ENCODE measurements at regions not wholly inside any gene's neighbourhood (a gene's known extent, or its start where the extent isn't known, plus 50 kb on each side); places are given as distances from the start of the nearest gene placed in this dataset.

DNA sequence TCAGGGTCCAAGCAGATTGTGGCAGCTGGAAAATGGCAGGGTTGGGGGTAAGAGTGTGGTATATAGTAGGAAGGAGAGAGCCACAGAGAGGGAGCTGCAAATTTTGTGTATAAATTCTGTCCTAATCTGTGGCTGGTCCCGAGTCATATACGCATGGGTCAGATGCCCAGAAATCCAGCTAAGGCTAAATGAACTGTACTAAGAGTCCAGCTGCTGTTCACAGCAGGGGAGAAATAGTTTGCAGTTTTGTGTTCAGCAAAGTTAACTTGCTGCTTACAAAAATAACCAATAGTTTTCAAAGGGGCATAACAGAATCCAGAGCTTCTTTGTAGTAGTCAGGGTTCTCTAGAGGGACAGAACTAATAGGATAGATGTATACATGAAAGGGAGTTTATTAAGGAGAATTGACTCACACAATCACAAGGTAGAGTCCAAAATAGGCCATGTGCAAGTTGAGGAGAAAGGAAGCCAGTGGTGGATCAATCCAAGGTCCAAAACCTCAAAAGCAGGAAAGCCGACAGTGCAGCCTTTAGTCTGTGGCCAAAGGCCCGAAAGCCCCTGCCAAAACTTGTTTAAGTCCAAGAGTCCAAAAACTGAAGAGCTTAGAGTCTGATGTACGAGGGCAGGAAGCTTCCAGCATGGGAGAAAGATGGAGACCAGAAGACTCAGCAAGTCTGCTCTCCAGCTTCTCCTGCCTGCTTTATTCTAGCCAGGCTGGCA lies 146.1 kb upstream of the KBTBD8 start (continued):
- TF ChIP-seq ZNF184 (CRISPR knock-in tag; IDR thresholded peaks at IDR 0.05), result no peak
- TF ChIP-seq NELFE (IDR thresholded peaks at IDR 0.05; ENCODE audit: insufficient read depth, insufficient read length), result no peak
- TF ChIP-seq SOX6 (IDR thresholded peaks at IDR 0.05), result no peak
- no peak for TF ChIP-seq BMI1 (IDR thresholded peaks at IDR 0.05; ENCODE audit: low read length)

DNA sequence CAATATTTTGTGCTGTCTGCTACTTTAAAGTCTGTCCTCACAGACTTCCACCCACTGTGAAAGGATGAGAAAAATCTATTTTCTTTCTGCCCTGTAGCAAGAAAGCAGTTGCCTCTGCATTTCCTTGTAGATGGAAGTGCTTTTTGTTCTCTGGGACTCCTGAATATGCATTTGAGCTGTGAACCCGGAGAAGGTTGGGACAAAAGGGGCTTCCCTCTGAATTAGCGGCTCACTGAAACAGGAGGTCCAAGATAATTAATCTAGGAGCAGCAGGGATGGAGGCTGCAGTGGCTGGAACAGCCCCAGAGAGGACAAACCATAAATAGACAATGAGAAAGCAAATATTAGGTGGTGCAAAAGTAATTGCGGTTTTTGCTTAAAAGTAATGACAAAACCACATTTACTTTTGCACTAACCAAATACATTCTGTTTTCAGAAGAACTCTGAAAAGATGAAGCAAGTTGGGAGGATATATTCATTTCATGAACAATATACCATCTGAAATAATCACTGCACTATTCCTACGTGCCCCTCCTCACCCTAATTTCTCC lies 143.4 kb upstream of the KBTBD8 start:
- no peak overlapping the region for H3K4me2 ChIP-seq (ENCODE audit: insufficient read depth, low read length)
- H3K27ac ChIP-seq (ENCODE audit: extremely low read depth, low read depth, low read length), result no peak overlapping the region
- ChIA-PET POLR2A (interaction anchor here (1.1 kb wide), 1 partner anchor 12 kb away, joined by 3 read pairs; no protein-coding TSS in a partner anchor), CTCF (ENCODE audit: low intra/inter-chr PET ratio) (no interaction called here)
- H3K9ac ChIP-seq (ENCODE audit: insufficient read depth in 1 of 2, low read depth in 2 of 2, low read length in 2 of 2), result no peak overlapping the region
- intact Hi-C loops (cut with micrococcal nuclease), result no loop called here
- 3% methylated on average over 4 of the region's 4 CpGs for WGBS (ENCODE audit: insufficient coverage, low coverage, missing lambda C conversion rate)
- no peaks in the 10 kb centered on the region for H3K9me3 ChIP-seq (replicated peaks; ENCODE audit: control insufficient read depth, insufficient read depth, low read depth, low read length)
- H4K20me1 ChIP-seq (replicated peaks; ENCODE audit: control insufficient read depth, insufficient read depth, low read length), result no peaks in the 10 kb centered on the region
- no peaks in the 10 kb centered on the region for H3K4me1 ChIP-seq (replicated peaks in 1 of 2; ENCODE audit: control insufficient read depth in 2 of 2, insufficient read depth in 2 of 2, low read length in 2 of 2)
- H3K36me3 ChIP-seq (ENCODE audit: control insufficient read depth, insufficient read depth, low read length), result no peaks in the 10 kb centered on the region
- no peak overlapping the region for H3K4me3 ChIP-seq
- FAIRE-seq, result no peak
- H3K79me2 ChIP-seq (ENCODE audit: control insufficient read depth, insufficient read depth, low read length), result no peaks in the 10 kb centered on the region
- in situ Hi-C loops (cut with MboI), result no loop called here
- no peak overlapping the region for H2AFZ ChIP-seq (ENCODE audit: low read depth, low read length)
- BruUV-seq (replicated peaks), result no TSS peak
- no peak for DNase-seq (ENCODE audit: extremely low read depth in 1 of 4, low spot score in 3 of 4)
- H3K27me3 ChIP-seq (ENCODE audit: control insufficient read depth in 2 of 2, insufficient read depth in 2 of 2, low read length in 2 of 2), result peaks cover 0 to 3% of the 10 kb centered on the region in 2 experiments; a peak in 1 of 5 replicates
- no peak for TF ChIP-seq SRSF7 (optimal IDR thresholded peaks at IDR 0.05; ENCODE audit: low read depth, low read length)
- no peaks in the 10 kb centered on the region for H3K9me1 ChIP-seq (ENCODE audit: control insufficient read depth, insufficient read depth, low read length)
- ATAC-seq, result no peak
